GM23248 (cell line): ENCODE measurements at regions not wholly inside any gene's neighbourhood (a gene's known extent, or its start where the extent isn't known, plus 50 kb on each side); places are given as distances from the start of the nearest gene placed in this dataset.

Experiments
- EZH2 ChIP-seq: fragments of 200-600 bp; sonication (generic); IDR thresholded peaks from 2 replicates; pipeline ENCODE4 v1.6.1; 2018; ENCODE audit warnings: antibody characterized with exemption, mild to moderate bottlenecking; ENCODE audit not compliant: insufficient read depth, poor library complexity, severe bottlenecking
- EZH2phosphoT487 ChIP-seq: fragments of 200-600 bp; sonication (generic); IDR thresholded peaks from 2 replicates; pipeline ENCODE4 v1.6.1; 2018; ENCODE audit warnings: antibody characterized with exemption, moderate library complexity, mild to moderate bottlenecking, low read depth; ENCODE audit not compliant: insufficient read depth

DNA sequence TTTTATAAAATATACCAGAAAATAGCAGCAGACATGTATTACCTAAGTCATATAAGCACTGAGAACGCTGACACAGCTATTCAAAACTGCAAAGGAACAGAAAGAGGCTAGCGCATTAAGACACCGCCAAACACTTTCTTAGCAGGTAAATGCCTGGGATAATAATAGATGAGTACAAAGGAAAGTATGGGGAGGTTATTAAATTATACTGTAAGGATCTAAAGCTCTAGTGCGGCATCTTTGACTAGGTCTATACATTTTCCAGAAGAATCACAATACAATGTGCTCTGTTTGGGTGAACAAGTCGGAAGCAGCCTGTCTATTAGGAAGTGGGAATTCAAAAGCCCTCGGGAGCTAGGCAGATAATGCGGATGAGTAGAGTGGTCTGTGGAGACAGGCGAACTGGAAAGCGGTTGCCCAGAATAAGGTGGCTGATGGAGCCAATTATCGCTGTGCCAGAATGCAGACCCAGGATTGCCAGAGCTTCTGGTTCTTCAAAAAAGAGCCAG, 443.6 kb upstream of the TENM3 start:
- TF ChIP-seq EZH2phosphoT487 = no peak
- TF ChIP-seq EZH2 = no peak
